ENCODE measurements at regions not wholly inside any gene's neighbourhood (a gene's known extent, or its start where the extent isn't known, plus 50 kb on each side); places are given as distances from the start of the nearest gene placed in this dataset.

GRCh38 chr4:115763051-115763450 is 649.6 kb upstream of the NDST4 start:
- no peak for TF ChIP-seq CTCF (IDR thresholded peaks at IDR 0.05; ENCODE audit: low read depth, low read length)

GRCh38 chr4:115759231-115759630 is 645.8 kb upstream of the NDST4 start:
- DNase-seq (ENCODE audit: extremely low read depth, low read depth) = no peak
- no peak for TF ChIP-seq CTCF (IDR thresholded peaks at IDR 0.05; ENCODE audit: low read depth, low read length)

More at GRCh38 chr4:115763051-115763450, 649.6 kb upstream of the NDST4 start:
- DNase-seq (ENCODE audit: extremely low read depth, low read depth) = no peak

- TF ChIP-seq CTCF (IDR thresholded peaks at IDR 0.05; ENCODE audit: low read depth, low read length) = no peak
- DNase-seq (ENCODE audit: extremely low read depth, low read depth) = no peak
These were observed 636.0 kb upstream of the NDST4 start for GRCh38 chr4:115749404-115749803.

GRCh38 chr4:115740806-115741205 is 627.4 kb upstream of the NDST4 start:
- DNase-seq (ENCODE audit: extremely low read depth, low read depth) = no peak
- no peak for TF ChIP-seq CTCF (IDR thresholded peaks at IDR 0.05; ENCODE audit: low read depth, low read length)

GRCh38 chr4:115729739-115730266 is 616.4 kb upstream of the NDST4 start:
- no peak for TF ChIP-seq CTCF (IDR thresholded peaks at IDR 0.05; ENCODE audit: low read depth, low read length)

GRCh38 chr4:115723621-115724020 is 610.2 kb upstream of the NDST4 start:
- no peak for DNase-seq (ENCODE audit: extremely low read depth, low read depth)
- TF ChIP-seq CTCF (IDR thresholded peaks at IDR 0.05; ENCODE audit: low read depth, low read length) = no peak

More at GRCh38 chr4:115729739-115730266, 616.4 kb upstream of the NDST4 start:
- no peak for DNase-seq (ENCODE audit: extremely low read depth, low read depth)

GRCh38 chr4:115720611-115721010 is 607.2 kb upstream of the NDST4 start:
- no peak for DNase-seq (ENCODE audit: extremely low read depth, low read depth)
- no peak for TF ChIP-seq CTCF (IDR thresholded peaks at IDR 0.05; ENCODE audit: low read depth, low read length)
